Esophagus squamous epithelium (tissue), 5 donors: ENCODE measurements at regions not wholly inside any gene's neighbourhood (a gene's known extent, or its start where the extent isn't known, plus 50 kb on each side); places are given as distances from the start of the nearest gene placed in this dataset.

Experiments
- DNase-seq: peaks from one replicate; lab custom pipeline; 2025; lab: John Stamatoyannopoulos, UW
- H3K27ac ChIP-seq, 4 donors: fragments of 200-600 bp; sonication (generic); one replicate each; pipeline ENCODE4 v1.5.1; 2016 to 2019; ENCODE audit warnings: mild to moderate bottlenecking in 1 of 4
- H3K27me3 ChIP-seq, 4 donors: fragments of 200-600 bp; sonication (generic); 1 replicate in 3 of 4; 2 replicates in 1 of 4; pipeline versions ENCODE4 v1.5.1 to v1.6.0; 2017 to 2021; ENCODE audit warnings: antibody characterized with exemption in 1 of 4
- H3K36me3 ChIP-seq, 3 donors: fragments of 200-600 bp; sonication (generic); one replicate each; pipeline ENCODE4 v1.5.1; 2016 to 2019
- H3K4me1 ChIP-seq, 3 donors: fragments of 200-600 bp; sonication (generic); one replicate each; pipeline ENCODE4 v1.5.1; 2017 to 2019
- H3K4me3 ChIP-seq, 4 donors: fragments of 200-600 bp; sonication (generic); 1 replicate in 3 of 4; 2 replicates in 1 of 4; pipeline ENCODE4 v1.5.1; 2016 to 2019; ENCODE audit warnings: mild to moderate bottlenecking in 2 of 4, moderate library complexity in 1 of 4
- H3K9me3 ChIP-seq, 3 donors: fragments of 200-600 bp; sonication (generic); one replicate each; pipeline ENCODE4 v1.5.1; 2016 to 2019
- CTCF ChIP-seq, 6 experiments: fragments of 450-650 bp in 4 of 6; fragments of 200-600 bp in 2 of 6; sonication (generic) in 2 of 6; IDR thresholded peaks; one replicate each; pipeline ENCODE4 v1.5.1; 2016 to 2019; ENCODE audit warnings: antibody characterized with exemption in 6 of 6, mild to moderate bottlenecking in 4 of 6, moderate library complexity in 4 of 6
- POLR2A ChIP-seq, 4 donors: fragments of 450-650 bp; IDR thresholded peaks; one replicate each; pipeline ENCODE4 v1.6.1; 2017; ENCODE audit warnings: antibody characterized with exemption in 4 of 4, mild to moderate bottlenecking in 4 of 4, moderate library complexity in 3 of 4
- WGBS, 2 donors: methylation state at CpG; one replicate each; pipeline ENCODE4 v1.1.5; 2018; 5-methylcytosine and 5-hydroxymethylcytosine counted together
- intact Hi-C: fragments of 100-400 bp; cut with DNase I; formaldehyde crosslinking; loops from one replicate; pipeline ENCODE4 v1.15.0; 2022
- donor health status: DM: yes; HTN: yes; CAD: no.

DNA sequence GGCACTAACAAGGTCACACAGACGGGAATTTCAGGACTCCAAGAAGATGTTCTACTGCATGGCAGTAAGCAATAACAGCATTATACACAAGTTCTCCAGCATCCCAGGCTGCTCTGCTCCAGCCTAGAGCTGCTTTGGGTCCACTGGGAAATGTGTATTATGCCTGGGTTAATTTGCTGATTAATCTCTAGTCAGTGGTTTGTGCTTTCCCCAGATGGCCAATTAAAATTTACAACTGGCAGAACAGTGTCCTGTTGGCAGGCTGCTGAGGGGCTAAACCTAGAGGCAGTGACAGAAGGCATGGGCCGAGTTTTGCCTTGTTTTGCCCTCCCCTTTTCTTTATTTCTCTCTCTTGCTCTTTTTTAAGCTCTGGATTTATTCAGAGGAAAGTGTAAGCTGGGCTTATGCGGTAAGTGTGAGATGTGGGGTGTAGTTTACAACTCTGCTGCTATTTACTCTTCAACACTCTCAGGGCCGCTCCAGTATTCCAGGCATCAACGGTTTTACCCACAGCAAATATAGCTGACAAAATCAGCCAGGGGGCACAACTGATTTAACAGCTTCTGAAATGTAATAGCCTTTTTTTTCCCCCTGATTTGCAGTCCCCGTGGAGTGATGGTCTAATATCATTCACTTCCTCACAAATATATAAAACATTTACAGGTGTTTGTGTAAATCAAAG lies 348.0 kb downstream of the GPD2 start:
- TF ChIP-seq POLR2A (IDR thresholded peaks at IDR 0.05) (no peak), CTCF (IDR thresholded peaks at IDR 0.05) (no peak)
- no peaks in the 10 kb centered on the region for H3K36me3 ChIP-seq
- H3K9me3 ChIP-seq = no peaks in the 10 kb centered on the region
- no peak overlapping the region for H3K27ac ChIP-seq
- H3K27me3 ChIP-seq = no peaks in the 10 kb centered on the region
- intact Hi-C loops = no loop called here
- H3K4me3 ChIP-seq = no peak overlapping the region
- H3K4me1 ChIP-seq = no peaks in the 10 kb centered on the region
- WGBS, 2 donors = 51 to 53% methylated on average over 6 of the region's 6 CpGs
- DNase-seq = no peak

DNA sequence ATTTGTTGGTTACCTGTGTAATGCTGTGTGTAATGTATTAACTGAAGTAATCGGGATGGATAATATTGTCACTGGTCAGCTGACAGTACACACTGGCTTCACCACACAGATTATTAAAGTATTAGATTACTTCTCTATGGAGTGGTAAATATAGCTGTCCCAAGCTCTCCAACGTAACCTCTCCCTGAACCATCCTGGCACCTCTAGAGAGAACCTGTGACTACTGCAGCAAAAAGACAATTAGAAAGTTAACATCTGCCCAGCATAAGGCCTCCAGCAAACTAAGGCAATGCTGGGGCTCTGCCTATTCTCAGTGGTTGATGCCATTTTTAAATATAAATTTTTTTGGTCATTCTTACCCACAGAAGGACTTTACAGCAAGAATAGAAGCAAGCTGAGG lies 351.3 kb downstream of the GPD2 start:
- intact Hi-C loops = no loop called here
- no peak for DNase-seq
- no peak for TF ChIP-seq POLR2A (IDR thresholded peaks at IDR 0.05)
- TF ChIP-seq CTCF (IDR thresholded peaks at IDR 0.05) = no peak
- H3K9me3 ChIP-seq = no peaks in the 10 kb centered on the region
- H3K27me3 ChIP-seq = no peaks in the 10 kb centered on the region
- no peak overlapping the region for H3K27ac ChIP-seq
- H3K4me3 ChIP-seq = no peak overlapping the region
- H3K4me1 ChIP-seq = no peaks in the 10 kb centered on the region
- no peaks in the 10 kb centered on the region for H3K36me3 ChIP-seq
- 90 to 96% methylated on average over 1 to 2 of the region's 2 CpGs for WGBS, 2 donors

GRCh38 chr2:156790343-156791037 lies 354.3 kb downstream of the GPD2 start:
- H3K9me3 ChIP-seq = no peaks in the 10 kb centered on the region
- intact Hi-C loops = no loop called here
- H3K4me3 ChIP-seq = no peak overlapping the region
- no peak for TF ChIP-seq CTCF (IDR thresholded peaks at IDR 0.05)
- no peak for TF ChIP-seq POLR2A (IDR thresholded peaks at IDR 0.05)
- 91 to 92% methylated on average over 3 of the region's 3 CpGs for WGBS, 2 donors
- H3K27ac ChIP-seq = no peak overlapping the region
- DNase-seq = no peak
- H3K27me3 ChIP-seq = no peaks in the 10 kb centered on the region
- no peaks in the 10 kb centered on the region for H3K36me3 ChIP-seq
- H3K4me1 ChIP-seq = no peaks in the 10 kb centered on the region

DNA sequence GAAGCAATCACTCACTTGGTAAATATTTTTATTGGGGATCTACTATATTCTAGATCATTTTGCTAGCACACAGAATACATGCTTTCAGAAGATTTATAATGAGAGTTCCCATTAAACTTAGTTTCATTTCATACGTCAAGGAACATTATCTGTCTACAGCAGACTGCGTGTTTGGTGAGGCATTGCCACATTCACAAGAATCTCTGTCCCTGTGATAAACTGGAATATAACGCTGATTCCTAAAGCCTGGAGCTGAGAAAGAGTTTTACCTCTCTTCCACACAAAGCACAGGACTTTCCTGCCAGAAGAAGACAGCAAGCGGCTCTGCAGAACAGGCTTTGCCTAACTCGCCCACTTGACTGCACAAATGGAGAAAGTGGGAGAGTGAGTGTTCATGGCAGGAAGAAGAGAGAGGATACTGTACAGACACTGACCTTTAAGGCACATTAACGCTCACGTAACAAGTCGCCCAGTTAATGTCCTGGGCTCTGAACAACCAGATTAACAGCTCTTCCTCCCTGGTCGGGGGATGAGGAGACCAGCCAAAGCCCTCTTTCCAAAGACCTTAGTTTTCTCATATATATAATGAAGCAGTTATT lies 356.2 kb downstream of the GPD2 start:
- Histone ChIP-seq H3K27me3 (no peaks in the 10 kb centered on the region), H3K9me3 (no peaks in the 10 kb centered on the region), H3K27ac (no peak overlapping the region), H3K36me3 (no peaks in the 10 kb centered on the region), H3K4me3 (no peak overlapping the region), H3K4me1 (no peaks in the 10 kb centered on the region)
- no peak for TF ChIP-seq POLR2A (IDR thresholded peaks at IDR 0.05)
- TF ChIP-seq CTCF (IDR thresholded peaks at IDR 0.05) = no peak
- WGBS, 2 donors = 84 to 92% methylated on average over 9 of the region's 9 CpGs
- intact Hi-C loops = no loop called here
- no peak for DNase-seq

DNA sequence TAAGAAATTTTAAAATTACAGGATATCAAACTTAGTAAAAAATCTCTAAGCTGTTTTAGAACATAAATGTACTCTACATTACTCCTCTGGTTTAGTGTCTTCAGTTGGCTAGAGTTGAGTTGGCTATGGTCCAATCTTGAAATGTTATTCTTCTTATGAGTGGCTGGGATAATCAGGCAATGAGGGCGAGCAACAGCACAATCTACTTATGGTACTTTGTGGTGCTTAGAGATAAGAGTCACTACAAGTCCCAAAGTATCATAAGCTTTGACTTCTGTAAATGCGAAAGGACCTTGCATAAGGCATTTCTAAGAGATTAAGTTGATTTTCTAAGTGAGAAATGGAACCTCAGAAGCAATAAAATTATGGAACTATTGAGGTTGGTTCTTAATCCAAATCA lies 361.7 kb downstream of the GPD2 start:
- Histone ChIP-seq H3K4me1 (peaks cover 0 to 6% (median 0%) of the 10 kb centered on the region in 3 donors), H3K36me3 (no peaks in the 10 kb centered on the region), H3K27me3 (no peaks in the 10 kb centered on the region), H3K9me3 (no peaks in the 10 kb centered on the region), H3K4me3 (no peak overlapping the region), H3K27ac (no peak overlapping the region)
- WGBS, 2 donors = 86 to 95% methylated on average over 2 of the region's 2 CpGs
- TF ChIP-seq POLR2A (IDR thresholded peaks at IDR 0.05) = no peak
- TF ChIP-seq CTCF (IDR thresholded peaks at IDR 0.05) = no peak
- intact Hi-C loops = no loop called here
- no peak for DNase-seq
